GM12878 (cell line): ENCODE measurements at regions not wholly inside any gene's neighbourhood (a gene's known extent, or its start where the extent isn't known, plus 50 kb on each side); places are given as distances from the start of the nearest gene placed in this dataset.

Experiments
- CBX3 ChIP-seq: fragments of 200-600 bp; sonication (generic); IDR thresholded peaks from 2 replicates; pipeline ENCODE4 v1.6.1; 2016; ENCODE audit warnings: low read depth, borderline replicate concordance
- CREB1 ChIP-seq: IDR thresholded peaks from 2 replicates; pipeline ENCODE4 v1.6.1; 2012; ENCODE audit warnings: low read depth, mild to moderate bottlenecking, inconsistent platforms
- DPF2 ChIP-seq: fragments of 450-650 bp; IDR thresholded peaks from 2 replicates; pipeline ENCODE4 v1.6.1; 2017; ENCODE audit warnings: mild to moderate bottlenecking
- E2F4 ChIP-seq: IDR thresholded peaks from 2 replicates; pipeline ENCODE4 v1.6.1; 2012; ENCODE audit warnings: low read depth, low read length, improper control_type of control experiment
- ESRRA ChIP-seq: IDR thresholded peaks from 2 replicates; pipeline ENCODE4 v1.6.1; 2012; ENCODE audit warnings: mild to moderate bottlenecking, low read length, improper control_type of control experiment
- FOS ChIP-seq: IDR thresholded peaks from 3 replicates; pipeline ENCODE4 v1.6.1; 2011; ENCODE audit warnings: borderline replicate concordance; ENCODE audit not compliant: insufficient read length; ENCODE audit errors: extremely low read depth
- MYC ChIP-seq: IDR thresholded peaks from 2 replicates; pipeline ENCODE4 v1.6.1; 2011; ENCODE audit warnings: mild to moderate bottlenecking, low read length, moderate library complexity, inconsistent platforms; ENCODE audit not compliant: insufficient read depth, insufficient replicate concordance, insufficient read length, severe bottlenecking
- NFIC ChIP-seq: IDR thresholded peaks from 2 replicates; pipeline ENCODE4 v1.6.1; 2012; ENCODE audit warnings: low read depth, mild to moderate bottlenecking, inconsistent platforms, low read length, moderate library complexity
- NFYA ChIP-seq: IDR thresholded peaks from 2 replicates; pipeline ENCODE4 v1.6.1; 2011; ENCODE audit warnings: low read depth, mild to moderate bottlenecking, low read length, improper control_type of control experiment, borderline replicate concordance
- RUNX3 ChIP-seq: IDR thresholded peaks from 2 replicates; pipeline ENCODE4 v1.6.1; 2012; ENCODE audit warnings: low read length, inconsistent platforms
- SMC3 ChIP-seq: IDR thresholded peaks from 2 replicates; pipeline ENCODE4 v1.6.1; 2011; ENCODE audit warnings: low read length, improper control_type of control experiment, borderline replicate concordance
- SRF ChIP-seq, 2 experiments: IDR thresholded peaks; 2 replicates each; pipeline ENCODE4 v1.6.1; 2011; ENCODE audit warnings: low read depth in 2 of 2, low read length in 2 of 2, mild to moderate bottlenecking in 1 of 2, moderate library complexity in 1 of 2
- STAT3 ChIP-seq: IDR thresholded peaks from 2 replicates; pipeline ENCODE4 v1.6.1; 2011; ENCODE audit warnings: low read depth, low read length, improper control_type of control experiment
- WRNIP1 ChIP-seq: IDR thresholded peaks from 2 replicates; pipeline ENCODE4 v1.6.1; 2011; ENCODE audit warnings: low read depth, low read length, improper control_type of control experiment, borderline replicate concordance
- YBX1 ChIP-seq: fragments of 450-650 bp; IDR thresholded peaks from 2 replicates; pipeline ENCODE4 v1.6.1; 2016; ENCODE audit warnings: antibody characterized with exemption
- ZBTB33 ChIP-seq: fragments of 450-650 bp; IDR thresholded peaks from 2 replicates; pipeline ENCODE4 v1.6.1; 2017; ENCODE audit warnings: mild to moderate bottlenecking
- ZNF274 ChIP-seq: IDR thresholded peaks from one replicate; pipeline ENCODE4 v1.8.0; 2011; ENCODE audit not compliant: insufficient read length, insufficient read depth
- ZNF384 ChIP-seq: IDR thresholded peaks from 2 replicates; pipeline ENCODE4 v1.6.1; 2012; ENCODE audit warnings: low read depth, mild to moderate bottlenecking, low read length, improper control_type of control experiment, borderline replicate concordance
- TF ChIP-seq, protein P1 (sequence below): IDR thresholded peaks from 2 replicates; pipeline ENCODE4 v1.6.1; 2012; ENCODE audit warnings: mild to moderate bottlenecking, low read depth, low read length
- TF ChIP-seq, protein P2 (sequence below): IDR thresholded peaks from 2 replicates; pipeline ENCODE4 v1.6.1; 2011; ENCODE audit warnings: low read depth, low read length, improper control_type of control experiment, borderline replicate concordance
- TF ChIP-seq, protein P3 (sequence below): fragments of 150-350 bp; IDR thresholded peaks from 2 replicates; pipeline ENCODE4 v1.6.1; 2016; ENCODE audit warnings: low read depth, low read length

- TF ChIP-seq ZNF384 (no peak), FOS (no peak), STAT3 (no peak), ESRRA (no peak), MYC (no peak), NFYA (no peak), ZBTB33 (no peak), SRF (IDR thresholded peaks at IDR 0.05; ENCODE audit: low read depth in 2 of 2, low read length in 2 of 2) (0 out of 4 replicates have a peak, but pooled peaks of 1 of the 2 experiments have one; percentile 21), NFIC (peak; percentile 88), YBX1 (no peak), DPF2 (peak; percentile 47; the same call in 1 of the 2 replicates), ZNF274 (no peak), SMC3 (no peak), E2F4 (no peak), CBX3 (no peak), RUNX3 (peak; percentile 89), WRNIP1 (no peak), CREB1 (0 out of 2 replicates have a peak, but pooled peaks have one; percentile 38)
- TF ChIP-seq, protein P1, sequence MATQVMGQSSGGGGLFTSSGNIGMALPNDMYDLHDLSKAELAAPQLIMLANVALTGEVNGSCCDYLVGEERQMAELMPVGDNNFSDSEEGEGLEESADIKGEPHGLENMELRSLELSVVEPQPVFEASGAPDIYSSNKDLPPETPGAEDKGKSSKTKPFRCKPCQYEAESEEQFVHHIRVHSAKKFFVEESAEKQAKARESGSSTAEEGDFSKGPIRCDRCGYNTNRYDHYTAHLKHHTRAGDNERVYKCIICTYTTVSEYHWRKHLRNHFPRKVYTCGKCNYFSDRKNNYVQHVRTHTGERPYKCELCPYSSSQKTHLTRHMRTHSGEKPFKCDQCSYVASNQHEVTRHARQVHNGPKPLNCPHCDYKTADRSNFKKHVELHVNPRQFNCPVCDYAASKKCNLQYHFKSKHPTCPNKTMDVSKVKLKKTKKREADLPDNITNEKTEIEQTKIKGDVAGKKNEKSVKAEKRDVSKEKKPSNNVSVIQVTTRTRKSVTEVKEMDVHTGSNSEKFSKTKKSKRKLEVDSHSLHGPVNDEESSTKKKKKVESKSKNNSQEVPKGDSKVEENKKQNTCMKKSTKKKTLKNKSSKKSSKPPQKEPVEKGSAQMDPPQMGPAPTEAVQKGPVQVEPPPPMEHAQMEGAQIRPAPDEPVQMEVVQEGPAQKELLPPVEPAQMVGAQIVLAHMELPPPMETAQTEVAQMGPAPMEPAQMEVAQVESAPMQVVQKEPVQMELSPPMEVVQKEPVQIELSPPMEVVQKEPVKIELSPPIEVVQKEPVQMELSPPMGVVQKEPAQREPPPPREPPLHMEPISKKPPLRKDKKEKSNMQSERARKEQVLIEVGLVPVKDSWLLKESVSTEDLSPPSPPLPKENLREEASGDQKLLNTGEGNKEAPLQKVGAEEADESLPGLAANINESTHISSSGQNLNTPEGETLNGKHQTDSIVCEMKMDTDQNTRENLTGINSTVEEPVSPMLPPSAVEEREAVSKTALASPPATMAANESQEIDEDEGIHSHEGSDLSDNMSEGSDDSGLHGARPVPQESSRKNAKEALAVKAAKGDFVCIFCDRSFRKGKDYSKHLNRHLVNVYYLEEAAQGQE = no peak
- TF ChIP-seq, protein P2, sequence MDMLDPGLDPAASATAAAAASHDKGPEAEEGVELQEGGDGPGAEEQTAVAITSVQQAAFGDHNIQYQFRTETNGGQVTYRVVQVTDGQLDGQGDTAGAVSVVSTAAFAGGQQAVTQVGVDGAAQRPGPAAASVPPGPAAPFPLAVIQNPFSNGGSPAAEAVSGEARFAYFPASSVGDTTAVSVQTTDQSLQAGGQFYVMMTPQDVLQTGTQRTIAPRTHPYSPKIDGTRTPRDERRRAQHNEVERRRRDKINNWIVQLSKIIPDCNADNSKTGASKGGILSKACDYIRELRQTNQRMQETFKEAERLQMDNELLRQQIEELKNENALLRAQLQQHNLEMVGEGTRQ = no peak
- TF ChIP-seq, protein P3, sequence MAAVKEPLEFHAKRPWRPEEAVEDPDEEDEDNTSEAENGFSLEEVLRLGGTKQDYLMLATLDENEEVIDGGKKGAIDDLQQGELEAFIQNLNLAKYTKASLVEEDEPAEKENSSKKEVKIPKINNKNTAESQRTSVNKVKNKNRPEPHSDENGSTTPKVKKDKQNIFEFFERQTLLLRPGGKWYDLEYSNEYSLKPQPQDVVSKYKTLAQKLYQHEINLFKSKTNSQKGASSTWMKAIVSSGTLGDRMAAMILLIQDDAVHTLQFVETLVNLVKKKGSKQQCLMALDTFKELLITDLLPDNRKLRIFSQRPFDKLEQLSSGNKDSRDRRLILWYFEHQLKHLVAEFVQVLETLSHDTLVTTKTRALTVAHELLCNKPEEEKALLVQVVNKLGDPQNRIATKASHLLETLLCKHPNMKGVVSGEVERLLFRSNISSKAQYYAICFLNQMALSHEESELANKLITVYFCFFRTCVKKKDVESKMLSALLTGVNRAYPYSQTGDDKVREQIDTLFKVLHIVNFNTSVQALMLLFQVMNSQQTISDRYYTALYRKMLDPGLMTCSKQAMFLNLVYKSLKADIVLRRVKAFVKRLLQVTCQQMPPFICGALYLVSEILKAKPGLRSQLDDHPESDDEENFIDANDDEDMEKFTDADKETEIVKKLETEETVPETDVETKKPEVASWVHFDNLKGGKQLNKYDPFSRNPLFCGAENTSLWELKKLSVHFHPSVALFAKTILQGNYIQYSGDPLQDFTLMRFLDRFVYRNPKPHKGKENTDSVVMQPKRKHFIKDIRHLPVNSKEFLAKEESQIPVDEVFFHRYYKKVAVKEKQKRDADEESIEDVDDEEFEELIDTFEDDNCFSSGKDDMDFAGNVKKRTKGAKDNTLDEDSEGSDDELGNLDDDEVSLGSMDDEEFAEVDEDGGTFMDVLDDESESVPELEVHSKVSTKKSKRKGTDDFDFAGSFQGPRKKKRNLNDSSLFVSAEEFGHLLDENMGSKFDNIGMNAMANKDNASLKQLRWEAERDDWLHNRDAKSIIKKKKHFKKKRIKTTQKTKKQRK = no peak
Measured at GRCh38 chr2:181123798-181124231, 143.4 kb downstream of the UBE2E3 start (continued).
